OCI-LY3 (cell line): ENCODE measurements at regions not wholly inside any gene's neighbourhood (a gene's known extent, or its start where the extent isn't known, plus 50 kb on each side); places are given as distances from the start of the nearest gene placed in this dataset.

Experiments
- CTCF ChIP-seq: fragments of 200-600, 300-600 bp; sonication (generic); IDR thresholded peaks from 2 replicates; pipeline ENCODE4 v1.5.1; 2014; ENCODE audit warnings: antibody characterized with exemption, low read length, low read depth
- EZH2phosphoT487 ChIP-seq: fragments of 200-600 bp; shearing (Covaris generic); IDR thresholded peaks from 2 replicates; pipeline ENCODE4 v1.6.1; 2018; ENCODE audit warnings: antibody characterized with exemption, mixed run types, low read depth

GRCh38 chrX:25701876-25702275 lies 436.3 kb upstream of the MAGEB18 start:
- TF ChIP-seq CTCF, result no peak
- TF ChIP-seq EZH2phosphoT487, result no peak
